Vagina (tissue), 2 donors: ENCODE measurements at regions not wholly inside any gene's neighbourhood (a gene's known extent, or its start where the extent isn't known, plus 50 kb on each side); places are given as distances from the start of the nearest gene placed in this dataset.

Source experiments
- DNase-seq, 2 donors: peaks; one replicate each; pipeline ENCODE4 v3.0.0-alpha.2; 2017; ENCODE audit errors: extremely low spot score in 2 of 2
- H3K27ac ChIP-seq: fragments of 200-600 bp; sonication (generic); one replicate; pipeline ENCODE4 v1.5.1; 2019
- H3K27me3 ChIP-seq: fragments of 200-600 bp; sonication (generic); one replicate; pipeline ENCODE4 v1.5.1; 2019
- H3K36me3 ChIP-seq, 2 donors: fragments of 200-600 bp; sonication (generic); one replicate each; pipeline ENCODE4 v1.5.1; 2017 to 2019
- H3K4me1 ChIP-seq: fragments of 200-600 bp; sonication (generic); one replicate; pipeline ENCODE4 v1.5.1; 2019
- H3K4me3 ChIP-seq, 2 donors: fragments of 200-600 bp; sonication (generic); 1 replicate in 1 of 2; 2 replicates in 1 of 2; pipeline ENCODE4 v1.5.1; 2016 to 2019
- H3K9me3 ChIP-seq: fragments of 200-600 bp; sonication (generic); one replicate; pipeline ENCODE4 v1.5.1; 2019
- CTCF ChIP-seq, 3 experiments: fragments of 450-650 bp in 2 of 3; fragments of 200-600 bp in 1 of 3; sonication (generic) in 1 of 3; IDR thresholded peaks; one replicate each; pipeline ENCODE4 v1.5.1; 2017 to 2019; ENCODE audit warnings: antibody characterized with exemption in 3 of 3, mild to moderate bottlenecking in 2 of 3, moderate library complexity in 2 of 3
- POLR2A ChIP-seq, 2 donors: fragments of 450-650 bp; IDR thresholded peaks; one replicate each; pipeline ENCODE4 v1.6.1; 2017; ENCODE audit warnings: antibody characterized with exemption in 2 of 2, mild to moderate bottlenecking in 2 of 2, moderate library complexity in 2 of 2
- POLR2AphosphoS5 ChIP-seq, 2 donors: sonication (generic); formaldehyde crosslinking; IDR thresholded peaks; one replicate each; pipeline ENCODE4 v1.9.0; 2017; ENCODE audit warnings: antibody characterized with exemption in 2 of 2, mild to moderate bottlenecking in 2 of 2, low read depth in 1 of 2; ENCODE audit not compliant: insufficient read depth in 1 of 2
- intact Hi-C: fragments of 100-400 bp; cut with DNase I; formaldehyde crosslinking; loops from one replicate; pipeline ENCODE4 v1.15.1; 2023

DNA sequence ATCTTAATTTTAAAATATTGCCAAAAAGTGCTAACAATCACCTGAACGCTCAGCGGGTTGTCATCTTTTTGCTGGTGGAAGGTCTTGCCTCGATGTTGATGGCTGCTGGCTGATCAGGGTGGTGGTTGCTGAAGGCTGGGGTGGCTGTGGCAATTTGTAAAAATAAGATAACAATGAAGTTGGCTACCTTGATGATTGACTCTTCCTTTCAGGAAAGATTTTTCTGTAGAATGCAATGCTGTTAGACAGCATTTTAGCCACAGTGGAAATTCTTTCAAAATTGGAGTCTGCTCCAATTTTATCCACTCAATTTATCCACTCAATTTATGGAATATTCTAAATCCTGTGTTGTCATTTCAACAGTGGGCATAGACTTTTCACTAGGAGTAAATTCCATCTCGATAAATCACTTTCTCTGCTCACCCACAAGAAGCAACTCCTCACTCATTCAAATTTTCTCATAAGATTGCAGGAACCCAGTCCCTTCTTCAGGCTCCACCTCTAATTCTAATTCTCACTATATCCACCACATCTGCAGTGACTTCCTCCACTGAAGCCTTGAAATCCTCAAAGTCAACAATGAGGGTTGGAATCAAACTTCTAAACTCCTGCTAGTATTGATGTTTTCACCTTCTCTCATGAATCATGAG is 78.8 kb downstream of the LINC01488 start:
- H3K27ac ChIP-seq = no peak overlapping the region
- H3K27me3 ChIP-seq = no peaks in the 10 kb centered on the region
- no peak for TF ChIP-seq POLR2AphosphoS5 (IDR thresholded peaks at IDR 0.05; ENCODE audit: insufficient read depth in 1 of 2, low read depth in 1 of 2)
- TF ChIP-seq CTCF (IDR thresholded peaks at IDR 0.05) = no peak
- TF ChIP-seq POLR2A (IDR thresholded peaks at IDR 0.05) = no peak
- H3K4me3 ChIP-seq = no peak overlapping the region
- no peaks in the 10 kb centered on the region for H3K4me1 ChIP-seq
- no peaks in the 10 kb centered on the region for H3K36me3 ChIP-seq
- no peaks in the 10 kb centered on the region for H3K9me3 ChIP-seq
- intact Hi-C loops = no loop called here
- no peak for DNase-seq

DNA sequence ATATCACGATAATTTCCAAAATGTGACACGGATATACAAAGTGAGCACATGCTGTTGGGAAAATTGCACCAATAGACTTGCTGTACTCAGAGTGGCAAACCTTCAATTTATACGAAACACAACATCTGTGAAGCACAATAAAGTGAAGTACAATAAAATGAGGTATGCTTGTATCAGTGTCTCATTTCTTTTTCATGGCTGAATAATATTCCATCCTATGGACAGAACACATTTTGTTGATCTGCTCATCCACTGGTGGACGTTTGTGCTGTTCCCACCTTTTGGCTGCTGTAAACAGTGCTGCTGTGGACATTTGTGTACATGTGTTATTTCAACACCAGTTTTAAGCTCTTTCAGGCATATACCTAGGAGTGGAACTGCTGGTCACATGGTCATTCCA is 78.7 kb upstream of the CCND1 start:
- TF ChIP-seq POLR2AphosphoS5 (IDR thresholded peaks at IDR 0.05; ENCODE audit: insufficient read depth in 1 of 2, low read depth in 1 of 2) = no peak
- TF ChIP-seq POLR2A (IDR thresholded peaks at IDR 0.05) = no peak
- no peak for TF ChIP-seq CTCF (IDR thresholded peaks at IDR 0.05)
- no peaks in the 10 kb centered on the region for H3K36me3 ChIP-seq
- no peak overlapping the region for H3K4me3 ChIP-seq
- no peak overlapping the region for H3K27ac ChIP-seq
- no peaks in the 10 kb centered on the region for H3K9me3 ChIP-seq
- H3K4me1 ChIP-seq = no peaks in the 10 kb centered on the region
- no peak for DNase-seq
- H3K27me3 ChIP-seq = no peaks in the 10 kb centered on the region
- intact Hi-C loops = no loop called here

GRCh38 chr11:69562816-69563215 is 78.1 kb upstream of the CCND1 start:
- Histone ChIP-seq H3K27me3 (no peaks in the 10 kb centered on the region), H3K9me3 (no peaks in the 10 kb centered on the region), H3K36me3 (no peaks in the 10 kb centered on the region), H3K4me1 (no peaks in the 10 kb centered on the region), H3K27ac (no peak overlapping the region), H3K4me3 (no peak overlapping the region)
- TF ChIP-seq POLR2AphosphoS5 (IDR thresholded peaks at IDR 0.05; ENCODE audit: insufficient read depth in 1 of 2, low read depth in 1 of 2) (no peak), POLR2A (IDR thresholded peaks at IDR 0.05) (no peak), CTCF (IDR thresholded peaks at IDR 0.05) (no peak)
- intact Hi-C loops = no loop called here
- DNase-seq = no peak

DNA sequence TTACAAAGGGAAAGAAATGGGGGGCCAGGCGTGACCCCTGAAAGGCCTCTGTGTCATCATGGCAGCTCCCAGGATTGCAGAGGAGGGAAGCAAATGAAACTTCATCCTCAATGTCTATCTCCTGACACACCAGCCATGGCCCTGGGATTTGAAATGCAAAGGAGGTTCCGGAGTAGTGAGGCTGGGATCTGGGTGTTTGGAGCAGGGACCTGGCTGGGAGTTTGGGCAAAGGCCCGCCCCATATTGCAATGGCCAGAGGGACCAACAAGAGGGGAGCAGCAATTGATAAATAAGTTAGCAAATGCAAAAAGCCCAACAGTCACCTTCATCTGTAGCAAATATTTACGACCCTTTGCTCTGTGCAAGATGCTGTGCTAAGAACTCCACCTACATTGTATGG is 77.7 kb upstream of the CCND1 start:
- DNase-seq = no peak

More for the DNA sequence above, 77.7 kb upstream of the CCND1 start:
- no peaks in the 10 kb centered on the region for H3K4me1 ChIP-seq
- TF ChIP-seq POLR2A (IDR thresholded peaks at IDR 0.05) (no peak), CTCF (IDR thresholded peaks at IDR 0.05) (no peak), POLR2AphosphoS5 (IDR thresholded peaks at IDR 0.05; ENCODE audit: insufficient read depth in 1 of 2, low read depth in 1 of 2) (no peak)
- H3K4me3 ChIP-seq = no peak overlapping the region
- H3K36me3 ChIP-seq = no peaks in the 10 kb centered on the region
- H3K27ac ChIP-seq = no peak overlapping the region
- intact Hi-C loops = no loop called here
- no peaks in the 10 kb centered on the region for H3K9me3 ChIP-seq
- no peaks in the 10 kb centered on the region for H3K27me3 ChIP-seq
